ENCODE measurements at regions not wholly inside any gene's neighbourhood (a gene's known extent, or its start where the extent isn't known, plus 50 kb on each side); places are given as distances from the start of the nearest gene placed in this dataset.

DNA sequence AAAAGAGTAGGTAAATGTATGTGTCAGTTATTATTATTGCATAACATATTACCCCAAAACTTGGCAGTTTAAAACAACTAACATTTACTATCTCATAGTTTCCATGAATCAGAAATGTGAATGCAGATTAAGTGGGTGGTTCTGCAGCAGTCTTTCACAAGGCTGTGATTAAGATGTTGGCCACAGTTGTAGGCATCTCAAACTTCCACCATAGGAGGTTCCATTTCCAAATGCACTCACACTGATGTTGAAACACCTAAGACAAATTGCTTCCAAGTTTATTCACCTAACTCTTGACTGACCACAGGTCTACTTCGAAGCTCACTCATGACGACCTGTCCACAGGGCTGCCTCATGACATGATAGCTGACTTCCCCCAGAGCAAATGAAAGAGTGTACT lies 360.8 kb downstream of the GRB14 start:
- TF ChIP-seq, protein P1, sequence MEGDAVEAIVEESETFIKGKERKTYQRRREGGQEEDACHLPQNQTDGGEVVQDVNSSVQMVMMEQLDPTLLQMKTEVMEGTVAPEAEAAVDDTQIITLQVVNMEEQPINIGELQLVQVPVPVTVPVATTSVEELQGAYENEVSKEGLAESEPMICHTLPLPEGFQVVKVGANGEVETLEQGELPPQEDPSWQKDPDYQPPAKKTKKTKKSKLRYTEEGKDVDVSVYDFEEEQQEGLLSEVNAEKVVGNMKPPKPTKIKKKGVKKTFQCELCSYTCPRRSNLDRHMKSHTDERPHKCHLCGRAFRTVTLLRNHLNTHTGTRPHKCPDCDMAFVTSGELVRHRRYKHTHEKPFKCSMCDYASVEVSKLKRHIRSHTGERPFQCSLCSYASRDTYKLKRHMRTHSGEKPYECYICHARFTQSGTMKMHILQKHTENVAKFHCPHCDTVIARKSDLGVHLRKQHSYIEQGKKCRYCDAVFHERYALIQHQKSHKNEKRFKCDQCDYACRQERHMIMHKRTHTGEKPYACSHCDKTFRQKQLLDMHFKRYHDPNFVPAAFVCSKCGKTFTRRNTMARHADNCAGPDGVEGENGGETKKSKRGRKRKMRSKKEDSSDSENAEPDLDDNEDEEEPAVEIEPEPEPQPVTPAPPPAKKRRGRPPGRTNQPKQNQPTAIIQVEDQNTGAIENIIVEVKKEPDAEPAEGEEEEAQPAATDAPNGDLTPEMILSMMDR (IDR thresholded peaks at IDR 0.05): no peak
- TF ChIP-seq EP300 (IDR thresholded peaks at IDR 0.05) (no peak), POLR2AphosphoS5 (IDR thresholded peaks at IDR 0.05) (no peak), POLR2A (IDR thresholded peaks at IDR 0.05) (no peak)

Measured in gastroesophageal sphincter (tissue), 3 donors.